ENCODE measurements at regions not wholly inside any gene's neighbourhood (a gene's known extent, or its start where the extent isn't known, plus 50 kb on each side); places are given as distances from the start of the nearest gene placed in this dataset.
"Not testable (repeated sequence)": the region's sequence is repeated elsewhere in the genome, so short reads cannot be mapped to it uniquely, and the experiment has no call there.

DNA sequence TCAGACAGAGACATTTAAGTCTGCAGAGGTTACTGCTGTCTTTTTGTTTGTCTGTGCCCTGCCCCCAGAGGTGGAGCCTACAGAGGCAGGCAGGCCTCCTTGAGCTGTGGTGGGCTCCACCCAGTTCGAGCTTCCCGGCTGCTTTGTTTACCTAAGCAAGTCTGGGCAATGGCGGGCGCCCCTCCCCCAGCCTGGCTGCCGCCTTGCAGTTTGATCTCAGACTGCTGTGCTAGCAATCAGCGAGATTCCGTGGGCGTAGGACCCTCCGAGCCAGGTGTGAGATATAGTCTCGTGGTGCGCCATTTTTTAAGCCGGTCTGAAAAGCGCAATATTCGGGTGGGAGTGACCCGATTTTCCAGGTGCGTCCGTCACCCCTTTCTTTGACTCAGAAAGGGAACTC is 245.0 kb upstream of the CDH2 start:
- TF ChIP-seq, protein P1, sequence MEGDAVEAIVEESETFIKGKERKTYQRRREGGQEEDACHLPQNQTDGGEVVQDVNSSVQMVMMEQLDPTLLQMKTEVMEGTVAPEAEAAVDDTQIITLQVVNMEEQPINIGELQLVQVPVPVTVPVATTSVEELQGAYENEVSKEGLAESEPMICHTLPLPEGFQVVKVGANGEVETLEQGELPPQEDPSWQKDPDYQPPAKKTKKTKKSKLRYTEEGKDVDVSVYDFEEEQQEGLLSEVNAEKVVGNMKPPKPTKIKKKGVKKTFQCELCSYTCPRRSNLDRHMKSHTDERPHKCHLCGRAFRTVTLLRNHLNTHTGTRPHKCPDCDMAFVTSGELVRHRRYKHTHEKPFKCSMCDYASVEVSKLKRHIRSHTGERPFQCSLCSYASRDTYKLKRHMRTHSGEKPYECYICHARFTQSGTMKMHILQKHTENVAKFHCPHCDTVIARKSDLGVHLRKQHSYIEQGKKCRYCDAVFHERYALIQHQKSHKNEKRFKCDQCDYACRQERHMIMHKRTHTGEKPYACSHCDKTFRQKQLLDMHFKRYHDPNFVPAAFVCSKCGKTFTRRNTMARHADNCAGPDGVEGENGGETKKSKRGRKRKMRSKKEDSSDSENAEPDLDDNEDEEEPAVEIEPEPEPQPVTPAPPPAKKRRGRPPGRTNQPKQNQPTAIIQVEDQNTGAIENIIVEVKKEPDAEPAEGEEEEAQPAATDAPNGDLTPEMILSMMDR (IDR thresholded peaks at IDR 0.05) = not testable (repeated sequence)
- TF ChIP-seq POLR2A (IDR thresholded peaks at IDR 0.05) = not testable (repeated sequence)

Data from heart left ventricle (tissue), 13 donors.